Activated effector memory CD4-positive, alpha-beta T cell treated with anti-CD3 and anti-CD28 coated beads, Interleukin-2, amount 50 U/mL, for 16 hours (primary cell): ENCODE measurements at regions not wholly inside any gene's neighbourhood (a gene's known extent, or its start where the extent isn't known, plus 50 kb on each side); places are given as distances from the start of the nearest gene placed in this dataset.
"Not testable (repeated sequence)": the region's sequence is repeated elsewhere in the genome, so short reads cannot be mapped to it uniquely, and the experiment has no call there.

Experiments
- DNase-seq: peaks from one replicate; pipeline ENCODE4 v3.0.0-alpha.2; 2020

GRCh38 chr12:126952096-126953007, 1314.6 kb upstream of the TMEM132C start:
- no peak for DNase-seq

- DNase-seq, result no peak
Measured at GRCh38 chr12:126953365-126953889, 1313.5 kb upstream of the TMEM132C start.

GRCh38 chr12:126960221-126960620, 1306.7 kb upstream of the TMEM132C start:
- no peak for DNase-seq

GRCh38 chr12:126960709-126961108, 1306.3 kb upstream of the TMEM132C start:
- no peak for DNase-seq

- no peak for DNase-seq
Measured at GRCh38 chr12:126963825-126964224, 1303.1 kb upstream of the TMEM132C start.

- DNase-seq, result no peak
Measured at GRCh38 chr12:126966498-126966897, 1300.5 kb upstream of the TMEM132C start.

- no peak for DNase-seq
Measured at GRCh38 chr12:126967152-126967551, 1299.8 kb upstream of the TMEM132C start.

- DNase-seq, result no peak
Measured at GRCh38 chr12:126974779-126975178, 1292.2 kb upstream of the TMEM132C start.

GRCh38 chr12:126976579-126976978, 1290.4 kb upstream of the TMEM132C start:
- no peak for DNase-seq

- DNase-seq, result not testable (repeated sequence)
Measured at GRCh38 chr12:126979564-126979963, 1287.4 kb upstream of the TMEM132C start.

- no peak for DNase-seq
Measured at GRCh38 chr12:126982707-126983106, 1284.3 kb upstream of the TMEM132C start.

GRCh38 chr12:126983735-126984134, 1283.2 kb upstream of the TMEM132C start:
- not testable (repeated sequence) for DNase-seq

GRCh38 chr12:126985663-126986062, 1281.3 kb upstream of the TMEM132C start:
- DNase-seq, result not testable (repeated sequence)

GRCh38 chr12:126989532-126989931, 1277.4 kb upstream of the TMEM132C start:
- no peak for DNase-seq

- no peak for DNase-seq
Measured at GRCh38 chr12:126993898-126994297, 1273.1 kb upstream of the TMEM132C start.

- no peak for DNase-seq
Measured at GRCh38 chr12:126994599-126994998, 1272.4 kb upstream of the TMEM132C start.

- DNase-seq, result no peak
Measured at GRCh38 chr12:126998031-126998430, 1268.9 kb upstream of the TMEM132C start.

- DNase-seq, result no peak
Measured at GRCh38 chr12:126998747-126999285, 1268.2 kb upstream of the TMEM132C start.

GRCh38 chr12:126999352-126999751, 1267.6 kb upstream of the TMEM132C start:
- DNase-seq, result no peak

- no peak for DNase-seq
Measured at GRCh38 chr12:127005406-127005805, 1261.6 kb upstream of the TMEM132C start.

GRCh38 chr12:127006972-127007371, 1260.0 kb upstream of the TMEM132C start:
- DNase-seq, result no peak

GRCh38 chr12:127008755-127009403, 1258.1 kb upstream of the TMEM132C start:
- DNase-seq, result no peak

GRCh38 chr12:127012109-127012508, 1254.9 kb upstream of the TMEM132C start:
- no peak for DNase-seq

GRCh38 chr12:127013197-127013596, 1253.8 kb upstream of the TMEM132C start:
- no peak for DNase-seq
